IPS-NIHi7 (cell line): ENCODE measurements at regions not wholly inside any gene's neighbourhood (a gene's known extent, or its start where the extent isn't known, plus 50 kb on each side); places are given as distances from the start of the nearest gene placed in this dataset.
A peak's percentile ranks its signal among the peaks of the same experiment; 100 is the strongest.

Source experiments
- DNase-seq: peaks from one replicate; pipeline ENCODE4 v3.0.0; 2012; ENCODE audit warnings: mixed read lengths; ENCODE audit errors: extremely low spot score

DNA sequence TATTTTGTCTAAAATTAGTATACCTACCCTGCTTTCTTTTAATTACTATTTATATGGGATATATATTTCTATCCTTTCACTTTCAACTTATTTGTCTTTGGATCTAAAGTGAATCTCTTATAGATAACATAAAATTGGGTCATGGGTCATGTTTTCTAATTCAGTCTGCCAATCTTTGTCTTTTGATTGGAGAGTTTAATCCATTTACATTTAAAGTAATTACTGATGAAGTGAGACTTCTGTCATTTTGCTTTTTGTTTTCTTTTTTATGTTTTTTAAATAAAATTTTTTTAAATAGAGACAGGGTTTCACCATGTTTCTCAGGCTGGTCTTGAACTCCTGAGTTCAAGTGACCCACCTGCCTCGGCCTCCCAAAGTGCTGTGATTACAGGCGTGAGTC is 50.5 kb upstream of the PRDM1 start:
- DNase-seq = no peak

DNA sequence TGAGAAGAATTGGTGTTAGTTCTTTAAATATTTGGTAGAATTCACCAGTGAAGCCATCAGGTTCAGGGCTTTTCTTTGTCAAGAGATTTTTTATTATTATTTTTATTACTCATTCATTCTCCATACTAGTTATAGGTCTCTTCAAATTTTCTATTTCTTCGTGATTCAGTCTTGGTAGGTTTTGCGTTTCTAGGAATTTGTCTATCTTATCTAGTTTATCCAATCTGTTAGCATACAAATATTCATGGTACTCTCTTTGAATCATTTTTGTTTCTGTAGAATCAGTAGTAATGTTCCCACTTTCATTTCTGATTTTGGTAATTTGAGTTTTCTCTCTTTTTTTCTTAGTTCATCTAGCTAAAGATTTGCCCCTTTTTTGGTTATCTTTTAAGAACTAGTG is 52.3 kb upstream of the PRDM1 start:
- no peak for DNase-seq

DNA sequence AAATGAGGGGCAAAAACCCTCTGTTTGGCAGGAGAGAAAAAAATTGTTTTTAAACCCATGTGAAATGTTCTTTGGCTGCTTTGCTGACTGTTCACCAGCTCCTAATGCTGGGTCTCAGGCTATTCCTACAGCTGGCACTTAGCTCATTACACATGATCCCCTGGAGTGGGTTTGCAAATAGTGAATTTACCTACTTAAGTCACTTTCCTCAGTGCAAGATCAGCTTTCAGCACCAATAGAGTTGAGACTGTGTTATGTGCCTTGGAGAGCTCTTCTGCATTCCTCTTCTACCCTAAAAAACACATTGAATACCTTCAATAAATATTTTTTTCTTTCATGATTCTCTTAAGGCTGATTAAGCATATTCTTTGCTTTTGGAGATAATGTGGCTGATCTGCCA is 58.4 kb upstream of the PRDM1 start:
- no peak for DNase-seq

DNA sequence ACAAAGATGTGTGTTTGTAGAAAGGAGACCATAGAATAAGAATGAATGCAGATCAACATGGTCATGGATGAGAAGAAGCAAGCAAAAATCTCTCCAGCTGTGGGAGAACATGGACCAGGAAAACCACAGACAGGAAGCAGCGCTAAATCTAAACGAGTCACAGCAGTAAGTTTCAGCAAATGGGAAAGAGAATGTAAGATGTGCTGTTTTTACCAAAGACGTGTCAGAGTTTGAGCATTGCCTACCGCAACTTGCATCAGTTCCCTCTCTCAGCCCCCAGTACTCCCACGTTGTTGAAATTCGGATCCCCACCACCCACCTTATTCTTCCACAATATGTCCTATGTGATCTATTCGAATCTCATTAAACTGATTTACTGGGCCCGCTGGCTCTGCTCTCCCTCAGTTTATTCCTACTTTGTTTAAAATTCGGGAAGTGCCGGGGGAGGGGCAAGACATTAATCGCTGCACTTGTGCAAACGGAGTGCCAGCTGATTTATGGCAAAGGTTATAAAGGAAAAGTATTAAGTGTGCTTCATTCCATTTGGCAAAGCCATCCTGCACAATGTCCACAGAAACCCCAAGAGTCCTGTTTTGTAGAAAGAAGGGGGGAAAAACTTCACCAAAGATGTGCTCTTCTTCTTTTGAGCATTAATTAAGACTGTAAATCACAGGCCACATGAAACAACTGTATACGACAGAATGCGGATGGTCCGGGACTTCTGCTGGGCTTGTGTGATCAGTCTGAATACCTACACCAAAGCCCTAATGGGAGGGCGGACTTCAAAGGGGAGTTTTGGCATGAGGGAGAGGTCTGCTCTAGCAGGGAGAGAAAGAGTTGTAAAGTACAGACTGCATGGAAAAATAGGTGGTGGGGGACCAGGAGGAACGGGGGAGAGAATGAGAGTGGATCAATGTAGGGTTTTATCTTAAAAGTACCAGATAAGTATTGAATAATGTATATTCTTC is 59.1 kb upstream of the PRDM1 start:
- no peak for DNase-seq

DNA sequence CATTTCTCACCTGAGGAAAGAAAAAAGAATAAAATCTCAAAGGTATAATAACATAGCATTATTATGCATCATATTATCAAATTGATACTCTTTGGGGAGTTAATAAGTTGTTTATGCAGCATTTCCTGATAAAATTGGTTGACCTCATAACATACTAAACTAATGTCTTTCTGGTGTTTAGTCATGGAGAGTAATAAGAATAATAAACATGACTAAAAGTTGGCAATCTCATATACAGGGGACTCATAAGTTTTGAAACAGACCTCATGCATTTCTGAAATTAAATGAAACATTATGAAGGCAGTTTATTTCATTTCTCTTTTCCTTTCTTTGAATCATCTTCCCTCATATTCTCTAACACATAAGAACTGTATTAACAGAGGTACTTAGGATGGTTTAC is 60.5 kb upstream of the PRDM1 start:
- DNase-seq = no peak

DNA sequence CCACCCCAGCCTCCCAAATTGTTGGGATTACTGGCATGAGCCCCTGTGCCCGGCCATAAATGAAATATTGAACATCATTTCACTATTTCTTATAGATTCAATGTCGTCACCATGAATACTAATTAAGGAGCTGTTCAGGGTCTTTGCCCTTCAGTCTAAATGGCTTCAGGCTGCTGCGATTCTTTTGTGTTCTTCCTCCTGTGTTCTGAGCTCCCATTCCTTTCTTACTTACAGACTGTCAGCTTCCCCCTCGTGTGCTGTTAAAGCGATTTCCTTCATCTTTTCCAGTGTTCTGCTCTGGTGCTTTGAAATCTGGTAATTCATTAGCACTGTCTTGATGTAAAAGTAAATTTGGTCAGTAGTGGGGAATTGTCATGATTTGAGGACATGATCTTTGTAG is 63.3 kb upstream of the PRDM1 start:
- no peak for DNase-seq

DNA sequence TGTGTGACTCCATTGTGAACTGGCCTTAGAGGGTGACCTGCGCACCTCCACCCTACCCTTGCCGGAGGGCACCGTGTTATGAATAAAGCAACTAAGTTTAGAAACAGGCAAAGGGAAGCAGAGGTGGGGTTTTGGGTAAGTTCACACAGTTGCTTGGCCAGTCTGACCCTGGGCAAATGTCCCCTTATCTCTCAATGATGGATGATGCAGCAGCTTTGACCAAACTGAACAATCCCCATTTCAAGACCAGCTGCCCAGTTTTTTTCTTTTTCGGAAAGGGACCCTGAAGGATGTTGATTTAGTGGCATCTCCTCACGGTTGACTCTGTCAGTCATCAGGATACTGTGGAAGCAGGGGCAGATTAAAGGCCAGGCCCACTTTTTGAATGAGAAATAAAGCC is 68.7 kb upstream of the PRDM1 start:
- DNase-seq = no peak

DNA sequence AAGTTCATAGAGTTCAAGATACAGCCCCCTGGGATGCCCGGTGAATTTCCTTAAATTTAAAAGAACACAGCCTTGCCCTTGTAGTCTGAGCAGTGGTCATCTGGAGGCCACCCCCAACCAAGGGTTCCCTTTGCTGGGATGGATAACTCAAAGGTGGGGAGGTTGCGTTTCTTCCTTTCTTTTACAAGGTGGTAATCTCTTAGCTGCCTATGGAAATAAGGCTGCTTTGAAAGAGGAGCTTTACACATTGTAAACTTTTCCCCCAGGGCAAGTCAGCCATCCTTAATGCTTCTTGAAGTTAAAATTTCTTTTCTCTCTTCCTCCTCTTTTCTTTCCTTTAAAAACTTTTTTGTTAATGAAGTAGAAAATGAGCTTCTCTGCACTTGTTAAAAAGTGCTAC is 71.2 kb upstream of the PRDM1 start:
- DNase-seq = peak; percentile 50

DNA sequence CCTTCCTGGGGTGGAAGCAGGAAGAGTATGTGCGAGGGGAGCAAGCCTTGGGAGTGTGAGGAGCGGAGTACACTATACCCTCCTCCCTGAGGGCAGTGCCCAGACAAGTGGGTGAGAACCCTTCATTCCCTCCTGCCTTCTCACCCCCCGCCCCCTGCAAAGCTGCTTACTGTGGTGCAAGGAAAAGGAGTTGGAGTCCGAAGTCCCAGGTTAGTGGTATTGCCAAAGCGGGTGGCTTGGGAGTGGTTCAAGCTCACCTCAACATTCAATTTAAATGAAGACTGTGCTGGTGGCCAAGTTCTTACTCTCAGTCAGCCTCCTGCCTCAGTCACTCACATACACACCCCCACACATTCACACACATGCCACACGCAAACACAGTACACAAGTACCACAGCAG is 74.7 kb upstream of the PRDM1 start:
- DNase-seq = no peak

DNA sequence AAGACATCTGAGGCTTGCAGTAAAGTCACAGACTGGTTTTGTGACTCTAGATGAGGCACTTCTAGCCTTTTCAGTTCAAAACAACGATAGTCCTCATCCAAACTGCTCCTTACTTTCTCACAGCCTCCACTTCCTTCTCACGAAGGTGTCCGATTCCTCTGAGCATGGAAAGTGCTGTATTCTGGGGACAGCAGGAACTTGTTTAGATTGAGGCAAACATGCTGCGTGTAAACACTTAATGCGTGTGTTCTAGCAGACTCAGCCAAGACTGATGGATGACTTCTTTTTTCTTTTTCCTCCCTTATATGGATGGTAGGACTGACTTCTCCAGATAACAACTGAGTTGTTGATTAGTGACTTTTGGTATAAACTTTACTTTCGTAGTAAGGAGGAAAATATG is 80.2 kb upstream of the PRDM1 start:
- no peak for DNase-seq

DNA sequence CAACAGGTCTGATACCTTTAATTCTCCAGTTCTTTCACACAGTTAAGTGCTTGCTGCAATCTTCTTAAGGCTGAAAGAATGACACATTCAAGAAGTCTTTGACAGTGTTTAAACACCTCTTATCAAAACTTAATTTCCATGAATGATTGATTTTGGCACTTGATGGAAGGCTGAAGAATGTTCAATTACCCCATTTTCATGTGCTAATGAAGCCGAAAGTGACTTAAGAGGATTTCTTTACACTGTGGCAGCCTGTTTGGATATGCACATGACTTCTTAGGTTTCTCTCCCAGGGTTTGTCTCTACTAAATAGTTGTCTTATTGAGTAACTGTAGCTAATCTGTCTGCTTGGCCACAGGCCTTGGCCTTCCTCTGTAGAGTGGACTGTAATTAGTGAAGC is 81.1 kb upstream of the PRDM1 start:
- no peak for DNase-seq

DNA sequence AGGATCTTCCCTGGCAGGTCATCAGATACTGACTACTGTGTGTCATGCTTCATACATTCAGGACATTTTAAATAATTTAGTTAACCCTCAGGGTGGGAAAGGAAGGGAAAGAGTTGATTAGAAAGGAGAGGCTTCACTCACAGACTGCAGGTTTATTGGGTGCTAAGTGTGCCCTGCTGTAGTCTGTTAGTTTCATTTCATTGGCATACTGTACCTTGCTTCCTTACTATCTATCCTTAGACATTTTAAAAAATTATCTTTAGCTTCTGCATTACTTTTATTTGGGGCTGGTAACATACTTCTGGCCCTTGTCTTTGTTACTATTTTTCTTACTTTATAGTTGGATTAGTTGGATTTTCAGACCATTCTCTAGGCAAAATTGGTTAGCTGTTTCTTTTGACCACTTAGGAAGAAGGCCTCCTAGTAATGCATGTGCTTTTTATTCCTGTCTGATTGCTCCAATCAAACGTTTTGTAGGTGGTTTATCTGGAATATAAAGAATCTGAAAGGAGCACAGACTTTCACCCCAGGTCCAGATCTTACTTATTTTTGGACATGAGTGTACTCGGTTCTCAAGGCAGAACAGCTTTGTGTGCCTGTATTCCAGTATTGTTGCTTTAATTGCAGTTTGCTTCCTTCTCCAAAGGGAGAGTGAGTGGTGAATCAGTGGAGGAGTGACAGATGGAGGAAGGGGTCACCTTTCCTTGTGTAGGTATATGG is 82.7 kb upstream of the PRDM1 start:
- no peak for DNase-seq

DNA sequence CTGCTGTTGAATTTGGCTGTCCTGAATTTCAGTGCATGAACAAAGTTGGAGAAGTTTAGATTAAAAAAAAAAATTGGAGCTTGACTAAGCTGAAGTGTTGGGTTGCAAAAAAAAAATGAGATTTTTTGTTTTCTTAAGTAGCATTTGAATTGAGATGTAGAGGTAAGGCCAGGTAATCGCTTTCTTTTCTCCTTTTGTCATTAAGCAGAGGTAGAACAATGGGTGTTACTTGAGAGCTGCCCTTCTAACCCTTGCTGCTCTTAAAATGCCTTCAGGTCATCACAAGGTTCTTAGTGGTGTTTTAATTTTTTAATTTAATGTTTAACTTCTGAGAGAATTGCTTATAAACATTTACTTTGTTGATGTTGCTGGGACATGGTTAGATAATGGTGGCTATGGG is 84.1 kb upstream of the PRDM1 start:
- no peak for DNase-seq

DNA sequence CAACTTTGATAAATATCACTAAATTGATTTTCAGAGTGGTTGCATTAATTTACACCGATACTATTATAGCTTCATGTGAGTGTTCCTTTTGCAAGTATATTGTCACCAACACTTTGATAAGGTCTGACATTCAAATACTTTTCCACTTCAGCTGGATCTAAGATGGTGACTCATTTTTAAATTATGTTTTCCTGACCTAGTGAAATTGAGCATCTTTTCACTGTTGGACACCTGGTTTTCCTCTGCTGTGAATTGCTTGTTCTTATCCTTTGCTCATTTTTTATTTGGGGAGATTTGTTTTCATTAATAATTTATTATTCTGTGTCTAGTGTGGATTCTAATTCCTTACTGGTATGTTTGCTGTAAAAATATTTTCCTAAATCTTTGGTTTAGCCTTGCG is 85.2 kb upstream of the PRDM1 start:
- DNase-seq = no peak

DNA sequence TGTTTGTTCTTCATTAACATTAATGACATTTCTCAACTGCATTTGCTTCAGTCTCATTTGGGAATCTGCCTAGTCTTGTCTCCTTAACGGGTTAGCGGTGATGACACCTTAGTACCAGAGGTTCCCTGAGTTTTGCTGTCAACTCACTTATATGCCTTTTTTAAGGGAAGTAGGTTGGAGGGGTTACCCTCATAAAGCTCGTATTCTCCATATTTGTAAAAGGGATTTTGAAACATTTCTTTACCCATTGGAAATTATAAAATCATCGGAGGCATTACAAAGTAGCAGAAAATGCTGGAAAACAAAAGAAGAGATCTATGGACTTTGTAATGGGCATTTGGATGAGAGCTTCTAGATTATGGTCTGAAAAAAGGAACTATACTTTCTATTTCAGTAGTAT is 88.7 kb upstream of the PRDM1 start:
- DNase-seq = no peak

DNA sequence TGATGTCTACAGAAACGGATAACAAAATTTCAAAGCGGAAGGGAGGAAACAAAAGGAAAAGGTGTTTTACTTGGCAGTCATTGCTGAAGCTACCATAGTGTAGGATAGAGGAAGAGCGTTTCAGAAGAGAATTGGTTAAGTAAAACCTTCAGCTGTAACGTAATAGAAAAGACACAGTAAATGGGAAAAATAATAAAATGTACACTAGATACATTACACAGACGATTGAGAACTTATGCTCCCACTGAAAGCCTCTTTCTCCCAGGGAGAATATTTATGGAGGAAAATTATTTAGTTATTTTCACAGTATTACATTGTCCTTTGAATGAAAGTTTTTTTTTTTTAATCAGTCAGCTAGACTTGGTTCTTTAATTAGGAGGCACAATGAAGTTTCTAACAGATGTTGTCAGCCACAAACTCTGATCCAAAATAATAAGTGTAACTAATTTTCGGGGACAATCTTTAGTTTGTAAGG is 90.7 kb upstream of the PRDM1 start:
- DNase-seq = no peak

DNA sequence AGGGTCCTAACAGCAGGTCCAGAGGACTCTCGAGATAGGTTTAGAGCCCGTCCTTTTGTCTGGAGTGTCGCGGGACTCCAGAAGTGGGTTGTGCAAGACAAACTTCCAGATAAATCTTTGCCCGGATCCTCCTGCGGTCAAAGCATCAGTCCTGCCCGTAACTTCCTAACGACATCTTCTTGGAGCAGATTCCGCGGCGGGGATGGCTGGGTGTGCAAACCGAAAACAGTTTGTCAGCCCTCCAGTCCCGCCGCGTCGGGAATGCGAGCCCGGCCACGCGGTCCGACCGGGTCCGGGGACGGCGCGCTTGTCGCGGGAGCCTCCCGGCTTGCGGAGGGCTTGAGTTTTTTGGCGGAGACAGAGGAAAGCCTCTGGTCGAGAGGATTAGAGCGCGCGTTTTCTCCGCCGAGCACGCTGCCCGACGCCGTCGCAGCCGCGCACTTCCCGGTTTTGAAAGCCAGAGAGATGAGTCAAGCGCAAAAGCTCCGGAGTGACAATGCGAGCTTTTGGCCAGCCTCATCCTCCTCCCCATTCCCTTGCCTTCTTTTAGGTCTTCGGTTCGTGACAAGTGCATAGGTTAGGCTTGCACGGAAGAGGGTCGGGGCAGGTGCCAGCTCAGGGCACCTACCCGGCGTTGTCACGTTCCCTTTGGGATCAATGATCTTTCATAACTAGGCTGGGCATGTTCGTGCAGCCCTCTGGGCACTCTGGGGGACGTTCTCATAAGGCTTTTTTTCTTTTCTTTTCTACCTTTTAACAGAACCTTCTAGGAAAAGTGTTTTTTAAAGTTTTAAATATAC is 91.3 kb upstream of the PRDM1 start:
- peak; percentile 56 for DNase-seq

DNA sequence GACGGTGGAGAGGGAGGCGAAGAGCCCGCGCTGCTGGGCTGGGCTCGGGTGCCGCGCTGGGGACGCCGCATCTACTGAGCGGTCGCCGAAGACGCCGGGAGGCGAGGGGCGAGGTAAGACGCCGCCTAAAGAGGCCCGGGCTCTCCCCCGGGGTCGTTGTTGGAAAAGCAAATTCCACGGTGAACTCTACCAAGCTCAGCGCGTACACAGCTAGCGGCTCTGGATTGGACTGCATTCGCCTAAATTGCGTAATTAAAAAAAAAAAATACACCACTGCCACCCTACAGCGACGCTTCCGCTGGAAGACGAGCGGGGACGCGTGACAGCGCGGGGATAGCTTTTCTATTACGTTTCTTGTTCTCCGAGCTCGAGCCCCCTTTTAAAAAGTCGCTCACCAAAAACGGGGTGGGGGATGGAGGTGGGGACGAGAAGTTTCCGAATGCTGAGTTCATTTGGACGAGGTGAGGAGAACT is 92.0 kb upstream of the PRDM1 start:
- DNase-seq = peak; percentile 36

DNA sequence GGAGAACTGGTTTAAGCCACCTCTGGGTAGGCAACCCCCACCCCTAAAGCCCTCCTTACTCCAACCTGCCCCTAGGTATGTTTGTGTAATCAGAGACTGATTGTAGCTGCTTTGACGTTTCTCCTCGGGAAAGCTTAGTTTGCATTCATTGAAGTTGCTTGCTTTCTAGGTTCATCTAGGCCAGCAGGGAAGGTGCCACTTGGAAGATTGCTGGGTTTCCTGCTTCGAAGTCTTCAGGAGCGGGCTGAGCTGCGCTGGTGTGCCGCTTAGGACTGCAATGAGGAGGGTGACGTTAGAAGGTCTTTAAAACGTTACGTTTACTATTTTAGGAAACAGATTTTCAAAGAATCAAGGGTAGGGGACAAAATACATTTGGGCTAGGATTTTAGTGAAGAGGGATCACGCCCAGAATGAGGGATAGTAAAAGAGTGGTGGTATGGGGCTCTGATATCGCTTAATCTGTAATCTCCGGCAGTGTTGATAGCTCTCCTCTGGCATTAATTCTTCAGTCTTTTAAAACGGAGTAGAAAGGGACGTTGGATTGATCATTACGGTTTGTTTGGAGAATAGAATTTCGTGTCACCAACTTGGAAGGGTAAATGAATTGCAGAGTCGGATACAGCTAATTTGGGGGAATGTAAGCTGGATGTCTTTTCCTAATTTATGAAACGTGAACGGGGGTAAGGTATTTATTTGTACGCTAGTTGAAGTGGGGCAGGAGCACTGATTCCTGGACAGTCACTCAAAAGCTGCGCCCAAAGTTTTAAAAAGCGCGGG is 92.6 kb upstream of the PRDM1 start:
- peak; percentile 41 for DNase-seq

DNA sequence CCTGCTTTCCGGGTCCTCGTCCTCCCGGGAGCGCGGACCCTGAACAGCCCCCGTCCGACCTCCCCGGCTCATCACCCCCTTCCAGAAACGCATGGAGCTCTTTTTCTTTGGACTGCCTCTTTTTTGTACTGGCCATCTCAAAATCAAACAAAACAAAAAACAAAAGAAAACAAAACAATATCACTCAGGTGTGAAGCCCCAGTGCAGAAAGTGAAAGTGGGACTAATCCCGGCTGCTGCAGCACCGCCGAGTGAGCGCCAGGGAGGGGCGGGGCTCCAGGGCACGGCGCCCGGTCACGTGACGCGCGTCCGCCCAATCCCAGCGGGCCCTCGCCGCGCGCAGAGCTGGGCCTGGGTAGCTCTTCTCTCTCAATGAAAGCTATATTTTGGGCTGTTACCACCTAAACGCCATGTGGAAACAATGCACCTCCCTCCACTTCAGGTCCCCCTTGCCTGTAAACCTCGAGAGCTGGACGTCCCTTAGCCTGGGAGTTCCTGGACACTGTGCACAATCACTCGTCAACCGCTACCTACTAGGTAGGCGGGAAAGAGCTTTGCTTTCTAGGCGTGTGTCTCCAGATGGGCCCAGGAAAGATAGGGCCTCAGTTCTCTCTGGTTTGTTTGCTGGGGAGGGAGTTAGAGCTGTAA is 93.7 kb upstream of the PRDM1 start:
- peak; percentile 93 for DNase-seq
